SKM-1 treated with dmso at 0.1 percent for 144 hours (cell line): ENCODE measurements at regions not wholly inside any gene's neighbourhood (a gene's known extent, or its start where the extent isn't known, plus 50 kb on each side); places are given as distances from the start of the nearest gene placed in this dataset.

Source experiments
- DNase-seq: peaks from one replicate; lab custom pipeline; 2025; ENCODE audit not compliant: unreplicated experiment; lab: John Stamatoyannopoulos, UW

GRCh38 chr9:134487066-134487710 is 154.4 kb upstream of the COL5A1 start:
- DNase-seq, result no peak

- no peak for DNase-seq
Observed at GRCh38 chr9:134488331-134489280, 153.0 kb upstream of the COL5A1 start.

- no peak for DNase-seq
Observed at GRCh38 chr9:134489621-134490408, 151.8 kb upstream of the COL5A1 start.

GRCh38 chr9:134490446-134490845 is 151.2 kb upstream of the COL5A1 start:
- DNase-seq, result no peak

GRCh38 chr9:134491196-134491835 is 150.3 kb upstream of the COL5A1 start:
- no peak for DNase-seq

- no peak for DNase-seq
Observed at GRCh38 chr9:134491856-134492255, 149.7 kb upstream of the COL5A1 start.

- DNase-seq, result no peak
Observed at GRCh38 chr9:134492281-134492691, 149.3 kb upstream of the COL5A1 start.

GRCh38 chr9:134492721-134493460 is 148.7 kb upstream of the COL5A1 start:
- DNase-seq, result no peak

GRCh38 chr9:134493461-134494272 is 147.9 kb upstream of the COL5A1 start:
- no peak for DNase-seq

- DNase-seq, result no peak
Observed at GRCh38 chr9:134494273-134494815, 147.3 kb upstream of the COL5A1 start.

- DNase-seq, result no peak
Observed at GRCh38 chr9:134494905-134495304, 146.7 kb upstream of the COL5A1 start.

- DNase-seq, result no peak
Observed at GRCh38 chr9:134495881-134496412, 145.7 kb upstream of the COL5A1 start.

- no peak for DNase-seq
Observed at GRCh38 chr9:134496413-134497282, 145.0 kb upstream of the COL5A1 start.

GRCh38 chr9:134497283-134497860 is 144.2 kb upstream of the COL5A1 start:
- no peak for DNase-seq

GRCh38 chr9:134498814-134499166 is 142.8 kb upstream of the COL5A1 start:
- DNase-seq, result no peak

- no peak for DNase-seq
Observed at GRCh38 chr9:134500931-134501760, 140.5 kb upstream of the COL5A1 start.

- no peak for DNase-seq
Observed at GRCh38 chr9:134501761-134502265, 139.8 kb upstream of the COL5A1 start.
